ENCODE measurements at regions not wholly inside any gene's neighbourhood (a gene's known extent, or its start where the extent isn't known, plus 50 kb on each side); places are given as distances from the start of the nearest gene placed in this dataset.
"Not testable (repeated sequence)": the region's sequence is repeated elsewhere in the genome, so short reads cannot be mapped to it uniquely, and the experiment has no call there.

DNA sequence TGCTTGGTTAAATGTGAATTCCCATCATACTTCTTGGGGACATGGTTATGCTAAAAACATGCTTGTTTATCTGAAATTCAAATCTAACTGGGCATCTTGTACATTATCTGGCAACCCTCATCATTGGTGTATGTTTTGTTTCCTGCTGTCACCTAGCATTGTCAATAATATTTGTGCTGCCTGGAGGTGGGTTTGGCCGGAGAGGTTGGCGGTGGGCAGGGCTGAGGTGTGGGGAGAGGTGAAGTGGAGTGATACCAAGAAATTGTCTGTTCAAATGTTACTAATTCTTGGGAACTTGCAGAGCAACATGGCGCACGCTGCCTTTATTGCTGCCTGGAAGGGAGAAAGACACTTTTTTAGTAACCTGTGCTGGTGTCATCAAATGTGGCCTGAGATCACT lies 280.5 kb downstream of the VRK1 start:
- no peak for DNase-seq

DNA sequence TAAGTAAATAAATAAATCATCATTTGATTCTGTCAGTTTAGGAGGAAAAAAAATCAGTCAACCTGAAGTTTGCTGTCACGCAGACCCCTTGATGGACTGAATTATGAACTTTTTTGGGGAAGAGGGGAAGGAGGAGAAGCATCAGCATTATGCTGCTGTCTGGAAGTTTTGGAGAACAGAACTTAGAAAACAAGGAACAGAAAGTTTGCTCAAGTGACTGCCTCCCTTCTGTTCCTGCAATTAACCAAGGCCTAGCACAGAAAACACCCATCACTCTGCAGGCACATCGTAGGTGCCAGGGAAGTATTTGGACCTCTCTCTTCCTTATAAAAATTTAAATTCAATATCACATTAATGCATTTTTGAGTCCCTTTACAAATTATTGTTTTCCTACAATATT lies 283.8 kb downstream of the VRK1 start:
- DNase-seq = no peak

DNA sequence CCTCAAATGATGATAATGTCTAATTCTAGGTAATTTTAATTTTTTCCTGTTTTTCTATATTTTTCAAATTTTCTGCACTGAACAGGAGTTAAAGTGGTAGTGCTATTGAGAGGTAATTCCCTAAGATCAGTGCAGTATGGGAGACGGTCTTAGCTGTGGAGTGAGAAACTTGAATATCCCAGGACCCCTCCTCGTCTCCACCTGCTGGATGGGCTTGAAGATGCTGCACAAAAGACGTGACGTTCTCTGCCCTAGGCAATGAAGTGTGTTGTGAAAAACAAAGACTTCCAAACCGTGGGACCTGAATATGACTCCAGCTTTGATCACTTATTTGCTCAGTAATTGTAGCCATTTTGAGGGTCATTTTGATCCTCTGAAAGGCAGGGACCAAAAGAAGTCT lies 298.1 kb downstream of the VRK1 start:
- no peak for DNase-seq

DNA sequence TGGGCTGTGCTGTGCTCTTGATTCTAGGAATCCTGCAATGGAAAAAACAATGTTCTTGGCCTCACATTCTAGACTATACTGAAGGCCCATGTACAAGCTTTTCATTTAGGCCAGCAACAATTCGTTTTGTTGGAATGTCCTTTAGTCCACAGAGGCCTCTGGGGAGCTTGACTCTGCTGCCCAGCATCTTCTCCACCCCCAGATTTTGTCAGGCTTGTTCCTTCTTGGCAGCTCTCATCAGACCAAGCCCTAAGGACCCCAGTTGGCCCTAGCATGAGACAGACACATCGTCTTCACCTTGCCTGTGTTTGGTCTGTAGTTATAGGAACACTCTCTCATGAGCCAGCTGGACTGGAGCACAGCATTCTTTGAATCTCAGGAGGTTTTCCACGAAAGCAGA lies 300.1 kb downstream of the VRK1 start:
- no peak for DNase-seq

DNA sequence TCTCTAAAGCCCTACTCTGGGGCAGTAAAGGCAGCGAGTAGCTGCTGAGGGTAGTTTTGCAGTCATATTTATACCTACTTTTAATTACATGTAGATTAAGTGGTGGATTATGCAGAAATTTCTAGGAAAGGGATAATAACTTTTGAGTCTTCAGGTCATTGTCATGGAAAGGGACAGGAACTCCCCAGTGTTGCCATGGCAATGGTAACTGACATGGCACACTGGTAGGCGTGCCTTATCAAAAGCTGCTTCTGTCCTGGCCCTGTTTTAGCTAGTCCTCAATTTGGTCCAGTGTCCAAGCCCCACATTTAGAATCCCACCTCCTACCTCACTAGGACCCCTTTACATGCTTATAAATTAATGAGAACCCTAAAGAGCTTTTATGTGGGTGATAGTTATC lies 303.1 kb downstream of the VRK1 start:
- no peak for DNase-seq

DNA sequence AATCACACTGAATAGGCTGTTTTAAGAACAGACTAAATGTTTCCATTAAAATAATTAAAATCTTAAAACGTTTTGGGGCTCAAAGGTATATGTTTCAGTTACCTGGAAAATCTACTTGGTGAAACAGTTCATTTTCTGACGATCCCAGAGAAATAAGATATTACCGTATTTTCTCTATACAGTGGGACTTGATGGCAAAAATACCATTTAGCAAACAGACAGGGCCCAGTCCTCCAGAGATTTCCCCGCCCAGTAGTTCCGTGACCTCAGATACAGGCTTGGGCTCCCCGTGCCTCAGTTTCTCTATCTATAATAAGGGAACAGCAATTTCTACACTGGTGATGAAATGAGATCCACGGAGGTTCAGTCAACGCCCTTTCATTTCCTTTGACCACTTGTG lies 304.4 kb downstream of the VRK1 start:
- no peak for DNase-seq

DNA sequence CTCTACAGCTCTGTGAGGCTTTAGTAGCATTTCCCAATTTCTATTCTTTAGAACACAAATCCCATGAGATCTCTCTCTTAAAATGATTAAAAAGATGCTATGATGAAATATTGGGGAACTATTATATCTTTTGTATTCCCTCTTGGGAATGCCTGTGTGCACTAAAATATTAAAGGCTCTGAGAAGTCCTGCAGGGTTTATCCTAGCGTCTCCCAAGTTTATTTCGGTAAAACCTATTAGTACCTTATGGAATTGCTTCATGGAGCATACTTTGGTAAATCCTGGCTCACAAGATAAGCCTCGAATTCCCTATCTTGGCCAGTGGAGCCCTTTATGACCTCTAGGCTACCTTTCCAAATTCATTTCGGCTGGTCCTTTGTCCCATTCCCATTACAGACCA lies 306.8 kb downstream of the VRK1 start:
- DNase-seq = no peak

DNA sequence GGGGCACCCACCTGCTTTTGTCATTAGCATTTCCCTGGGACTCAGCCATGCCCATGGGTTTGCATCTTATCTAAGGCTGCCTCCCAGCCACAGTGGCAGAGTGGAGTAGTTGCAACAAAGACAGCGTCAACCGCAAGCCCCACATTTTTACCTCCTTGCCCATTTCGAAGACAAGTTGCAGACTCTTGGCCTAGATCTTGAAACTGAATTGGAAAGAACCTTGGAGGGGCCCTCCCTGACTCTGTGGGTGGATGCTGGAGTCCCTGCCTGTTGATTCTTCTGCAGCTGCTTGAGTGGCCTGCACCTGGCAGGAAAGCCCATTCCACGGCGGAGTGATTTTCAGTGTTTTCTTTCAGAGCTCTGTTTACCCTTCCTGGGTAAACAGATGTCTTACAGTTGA lies 309.0 kb downstream of the VRK1 start:
- DNase-seq = no peak

DNA sequence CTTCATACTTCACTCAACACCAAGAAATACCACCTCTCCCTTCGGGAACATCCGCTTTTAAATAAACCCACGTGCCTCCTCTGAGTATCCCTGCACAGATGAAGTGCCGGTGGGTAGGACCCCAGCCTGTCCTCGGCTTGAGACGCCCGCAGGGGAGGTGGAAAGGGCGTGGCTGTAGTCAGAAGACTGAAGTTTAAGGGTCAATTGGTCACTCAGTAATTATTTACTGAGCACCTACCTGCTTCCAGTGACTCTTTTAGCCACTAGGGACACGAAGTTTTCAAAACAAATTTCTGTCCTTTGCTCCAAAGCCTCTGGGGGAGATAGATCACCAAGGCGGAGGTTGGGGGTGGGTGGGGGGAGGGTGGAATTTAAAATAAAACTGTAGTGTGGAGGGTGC lies 309.4 kb downstream of the VRK1 start:
- DNase-seq = no peak

DNA sequence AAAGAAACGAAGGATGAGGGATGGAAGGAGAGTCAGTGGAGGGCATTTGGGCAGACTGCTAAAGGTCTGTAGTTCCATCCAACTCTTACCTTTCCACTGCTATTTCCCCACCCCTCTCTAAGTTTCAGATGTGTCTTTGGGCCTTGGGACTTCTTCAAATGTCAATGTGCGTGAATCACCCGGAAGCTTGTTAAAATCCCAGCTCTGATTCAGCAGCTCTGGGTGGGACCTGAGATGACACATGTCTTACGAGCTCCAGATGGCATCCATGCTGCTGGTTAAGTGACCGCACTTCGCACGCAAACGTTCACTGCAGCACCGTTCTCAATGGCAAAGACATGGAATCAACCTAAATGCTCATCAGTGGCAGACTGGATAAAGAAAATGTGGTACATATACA lies 309.9 kb downstream of the VRK1 start:
- DNase-seq = no peak

DNA sequence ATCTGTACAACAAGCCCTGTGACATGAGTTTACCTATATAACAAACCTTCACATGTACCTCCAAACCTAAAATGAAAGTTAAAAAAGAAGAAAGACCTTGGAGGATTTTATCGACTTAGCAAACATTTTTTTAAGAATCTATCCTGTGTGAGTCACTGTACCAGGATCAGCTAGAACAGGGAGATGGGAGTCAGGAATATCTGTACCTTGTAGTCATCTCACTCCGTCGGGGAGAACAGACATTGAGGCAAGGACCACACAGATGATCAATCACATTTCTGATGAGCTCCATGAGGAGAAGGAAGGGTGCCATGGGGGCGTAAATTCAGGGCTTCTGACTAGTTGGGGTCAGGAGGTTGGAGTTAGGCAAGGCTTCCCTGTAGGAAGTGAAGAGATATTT lies 310.6 kb downstream of the VRK1 start:
- no peak for DNase-seq

DNA sequence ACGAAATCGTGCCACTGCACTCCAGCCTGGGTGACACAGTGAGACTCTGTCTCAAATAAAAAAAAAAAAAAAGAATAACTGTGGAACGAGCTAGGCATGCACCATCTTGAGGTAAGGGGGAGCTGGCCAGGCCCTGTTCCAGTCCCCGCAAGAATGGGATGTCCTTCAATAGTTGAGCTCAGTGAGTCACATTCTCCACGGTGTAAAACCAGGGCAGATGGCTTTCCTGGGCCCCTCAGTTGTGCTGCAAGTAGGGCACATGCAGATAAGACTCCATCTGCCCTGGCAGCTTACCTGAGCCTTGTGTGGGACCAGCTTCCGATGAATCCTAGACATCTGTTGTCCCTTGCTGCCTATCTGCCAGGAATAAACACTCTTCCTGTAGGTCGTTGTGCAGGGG lies 312.1 kb downstream of the VRK1 start:
- no peak for DNase-seq

DNA sequence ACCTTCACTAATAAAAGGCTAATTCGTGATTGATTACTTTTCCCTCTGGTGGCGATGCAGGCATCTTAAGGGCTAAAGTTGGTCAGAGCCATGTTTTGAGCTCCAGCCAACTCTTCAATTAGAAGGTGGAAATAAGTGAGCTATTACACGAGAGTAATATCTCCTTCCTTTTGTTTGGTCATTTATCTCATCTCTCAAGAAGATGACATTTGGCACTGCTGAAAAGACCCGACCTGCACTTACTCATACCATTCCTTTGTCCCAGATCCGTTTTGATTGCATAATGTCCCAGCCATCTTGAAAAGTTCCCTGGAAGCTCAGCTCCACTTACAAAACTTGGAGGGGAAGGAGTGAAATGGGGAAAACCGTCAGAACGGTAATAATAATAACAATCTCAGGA lies 316.2 kb downstream of the VRK1 start:
- DNase-seq = no peak

DNA sequence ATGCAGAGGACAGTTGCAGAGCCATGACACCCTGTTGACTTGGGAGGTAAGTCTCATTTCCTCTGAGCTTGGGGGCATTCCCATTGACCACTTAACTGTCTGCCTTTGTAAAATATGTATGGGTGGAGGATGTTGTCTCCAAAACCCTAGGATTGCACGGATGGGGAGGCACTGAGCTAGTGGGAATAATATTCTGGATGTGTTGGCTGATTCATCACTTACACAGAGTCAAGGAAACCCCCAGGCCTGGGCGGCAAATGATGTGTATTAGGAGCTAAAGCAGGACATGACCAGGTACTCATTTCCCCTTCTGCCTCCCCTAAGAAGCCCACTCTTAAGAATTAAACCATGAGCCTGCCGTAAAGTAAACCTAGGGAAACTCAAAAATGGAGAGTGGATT lies 319.4 kb downstream of the VRK1 start:
- DNase-seq = no peak

DNA sequence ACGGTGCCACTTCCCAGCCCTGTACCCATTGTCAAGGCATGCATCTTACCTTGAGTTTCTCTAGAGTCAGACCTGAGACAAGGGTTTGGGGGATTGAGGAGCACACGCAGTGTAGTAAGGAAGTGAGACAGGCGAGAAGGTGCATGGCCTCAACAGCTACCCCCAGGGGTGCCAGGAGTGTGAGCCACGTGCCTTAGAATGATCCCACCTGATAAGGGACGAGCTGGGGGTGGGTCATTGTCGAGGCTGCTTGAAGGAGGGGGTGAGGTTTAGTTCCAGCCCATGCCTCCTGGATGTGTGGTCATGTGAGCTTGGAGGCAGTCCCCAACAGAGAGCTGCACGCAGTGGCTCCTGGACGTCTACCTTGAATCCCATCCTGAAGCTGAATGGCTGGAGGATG lies 320.5 kb downstream of the VRK1 start:
- no peak for DNase-seq

DNA sequence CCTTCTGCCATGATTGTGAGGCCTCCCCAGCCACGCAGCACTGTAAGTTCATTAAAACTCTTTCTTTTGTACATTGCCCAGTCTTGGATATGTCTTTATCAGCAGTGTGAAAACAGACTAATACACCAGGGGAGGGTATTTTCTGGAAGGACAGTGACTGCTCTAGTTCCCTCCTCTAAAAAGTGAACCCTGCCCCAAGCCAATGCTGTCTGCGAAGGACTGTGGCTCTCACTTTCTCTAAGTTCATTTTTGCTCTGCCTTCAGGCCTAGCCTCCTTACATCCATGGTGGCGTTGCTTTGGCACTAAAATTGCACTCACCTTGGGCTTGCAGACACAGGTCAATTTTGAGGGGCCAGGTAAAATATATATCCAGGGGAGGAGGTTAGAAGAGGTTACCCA lies 323.0 kb downstream of the VRK1 start:
- no peak for DNase-seq

DNA sequence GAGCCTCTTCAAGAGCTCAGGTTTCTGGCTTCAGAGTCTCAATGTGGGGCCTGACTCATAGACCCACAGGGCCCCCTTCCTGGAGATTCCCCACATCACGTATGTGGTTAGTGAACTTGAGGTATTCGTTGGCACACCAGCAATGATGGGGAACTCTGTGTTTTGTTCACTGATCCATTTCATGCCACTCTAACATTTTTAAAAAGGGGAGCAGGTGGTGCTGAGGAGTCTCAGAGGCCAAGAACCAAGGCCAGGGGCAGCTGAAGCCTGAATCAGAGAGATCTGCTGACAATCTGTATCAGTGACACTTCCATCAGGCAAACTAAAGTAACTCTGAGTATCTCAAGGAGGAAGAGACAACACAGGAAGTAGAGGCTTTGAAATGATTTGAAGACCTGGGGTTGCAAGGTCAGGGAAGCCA lies 323.4 kb downstream of the VRK1 start:
- no peak for DNase-seq

DNA sequence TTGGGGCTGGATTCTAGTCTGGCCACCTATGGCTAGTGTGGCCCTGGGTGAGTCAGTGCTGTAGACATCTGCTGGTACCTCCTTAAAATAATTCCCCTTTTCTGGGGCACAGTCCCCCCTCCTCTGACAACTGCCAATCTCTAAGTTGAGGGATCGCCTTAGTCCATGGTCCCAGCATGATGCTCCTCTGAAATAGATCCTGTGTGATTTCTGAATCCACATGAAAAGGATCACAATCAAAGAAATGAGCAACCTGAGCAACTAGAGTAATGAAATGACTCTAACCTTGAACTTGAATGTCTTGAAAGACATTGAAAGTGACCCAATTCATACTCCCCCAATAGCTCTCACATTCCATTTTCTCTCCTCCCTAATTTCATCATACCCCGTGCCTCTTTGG lies 332.5 kb downstream of the VRK1 start:
- DNase-seq = no peak

DNA sequence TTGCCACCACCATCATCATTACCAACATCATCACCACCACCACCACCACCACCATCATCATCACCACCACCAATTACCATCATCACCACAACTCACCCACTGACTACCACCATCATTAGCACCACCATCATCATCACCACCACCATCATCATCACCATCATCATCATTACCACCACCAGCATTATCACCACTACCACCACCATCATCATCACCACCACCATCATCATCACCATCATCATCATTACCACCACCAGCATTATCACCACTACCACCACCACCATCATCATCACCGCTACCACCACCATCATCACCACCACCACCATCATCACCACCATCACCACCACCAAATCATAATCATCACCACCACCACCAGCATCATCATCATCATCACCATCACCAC lies 338.7 kb downstream of the VRK1 start:
- not testable (repeated sequence) for DNase-seq

DNA sequence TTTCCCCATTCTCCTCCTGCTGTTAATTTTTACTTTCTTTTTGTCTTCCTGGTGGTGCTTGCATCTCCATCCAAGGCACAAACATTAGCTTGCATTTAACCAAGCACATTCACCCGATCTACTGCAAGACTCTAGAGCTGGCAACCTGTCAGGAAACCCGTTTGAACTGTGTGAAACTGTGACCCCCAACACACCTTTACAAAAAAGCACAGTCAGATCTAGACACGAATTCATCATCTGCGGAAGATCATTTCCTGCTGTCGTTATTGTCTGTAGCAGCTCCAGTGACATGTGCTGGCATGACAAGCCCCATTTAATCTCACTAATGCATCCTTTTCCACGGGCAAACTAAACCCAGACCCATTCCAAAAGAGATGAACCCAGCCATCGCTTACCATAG lies 340.5 kb downstream of the VRK1 start:
- DNase-seq = no peak

DNA sequence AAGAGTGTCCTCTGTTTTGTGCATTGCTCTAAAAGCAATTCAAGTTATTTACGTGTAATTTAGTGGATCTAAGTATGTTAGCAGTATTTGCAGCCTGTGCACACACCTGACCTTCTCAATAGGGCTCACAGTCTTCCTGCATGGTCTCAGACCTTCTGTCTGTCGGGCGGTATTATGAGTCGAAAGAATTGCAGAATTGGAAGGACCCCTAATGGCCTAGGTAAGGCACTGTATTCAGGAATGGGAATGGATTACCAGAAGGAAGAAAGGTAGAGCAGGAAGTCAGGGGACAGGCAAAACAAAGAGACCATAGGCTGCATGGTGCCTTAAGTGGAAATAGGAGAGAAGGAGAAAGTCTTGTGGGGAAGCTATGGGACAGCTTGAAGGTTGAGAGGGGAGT lies 341.6 kb downstream of the VRK1 start:
- DNase-seq = no peak

DNA sequence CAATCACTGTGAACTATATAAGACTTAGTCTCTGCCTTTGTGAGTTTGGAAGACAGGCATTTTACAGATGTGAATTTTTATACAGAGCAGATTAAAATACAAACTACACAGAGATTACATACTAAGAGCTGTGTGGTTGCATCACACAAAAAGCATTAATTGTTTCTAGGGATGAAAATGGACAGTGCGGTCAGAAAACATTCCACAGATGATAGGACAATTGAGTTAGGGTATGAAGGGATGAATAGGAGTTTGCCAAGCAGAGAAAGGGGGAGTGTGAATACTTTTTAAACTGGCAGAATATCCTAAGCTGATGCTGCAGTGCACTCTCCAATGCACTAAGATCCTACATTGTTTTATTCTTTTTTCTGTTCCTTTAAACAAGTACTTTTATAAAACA lies 345.8 kb downstream of the VRK1 start:
- DNase-seq = no peak

DNA sequence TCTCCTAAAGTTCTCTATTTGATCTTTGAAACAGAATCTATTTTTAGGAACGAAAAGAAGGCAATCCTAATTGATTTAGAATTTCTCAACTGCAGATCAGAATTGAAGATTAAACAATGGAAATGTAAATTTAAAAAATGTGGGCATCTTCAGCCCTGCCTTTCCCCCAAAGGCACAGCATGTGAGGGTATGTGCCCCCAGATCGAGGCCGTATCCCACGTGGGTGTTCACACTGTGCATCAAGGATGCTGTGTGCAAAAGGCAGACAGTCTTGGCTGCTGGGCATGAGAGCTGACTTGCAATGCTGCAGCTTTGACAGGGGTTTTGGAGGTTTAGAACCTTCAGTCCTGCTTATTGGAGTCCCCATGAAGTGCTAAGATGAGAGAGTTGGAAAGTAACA lies 346.3 kb downstream of the VRK1 start:
- DNase-seq = no peak

DNA sequence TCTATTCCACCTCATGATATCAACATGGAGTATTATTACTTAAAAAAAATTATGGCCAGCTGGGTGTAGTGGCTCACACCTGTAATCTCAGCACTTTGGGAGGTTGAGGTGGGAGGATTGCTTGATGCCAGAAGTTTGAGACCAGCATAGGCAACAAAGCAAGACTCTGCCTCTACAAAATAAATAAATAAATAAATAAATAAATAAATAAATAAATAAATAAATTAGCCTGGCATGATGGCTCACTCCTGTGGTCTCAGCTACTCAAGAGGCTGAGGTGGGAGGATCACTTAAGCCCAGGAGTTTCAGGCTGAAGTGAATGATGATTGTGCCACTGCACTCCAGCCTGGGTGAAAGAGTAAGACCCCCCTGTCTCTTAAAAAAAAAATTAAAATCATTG lies 350.8 kb downstream of the VRK1 start:
- DNase-seq = not testable (repeated sequence)

DNA sequence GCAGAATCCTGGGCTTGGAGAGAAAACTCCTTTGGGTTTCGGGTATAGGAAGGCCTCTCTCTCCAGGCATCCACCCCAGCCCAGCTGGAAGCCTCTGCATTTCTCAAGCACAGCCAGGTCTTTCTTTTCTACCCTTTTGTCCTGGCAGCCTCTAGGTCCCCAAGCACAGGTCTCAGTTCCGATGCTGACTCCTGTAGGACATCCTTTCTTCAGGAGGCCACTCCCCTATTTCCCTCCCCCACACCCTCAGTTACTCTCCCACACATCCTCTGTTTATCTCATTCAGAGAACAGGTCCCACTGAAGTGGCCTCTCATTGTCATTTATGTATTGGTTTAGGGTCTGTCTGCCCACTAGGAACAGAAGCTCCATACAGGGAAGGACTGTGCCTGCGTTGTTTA lies 352.6 kb downstream of the VRK1 start:
- no peak for DNase-seq

DNA sequence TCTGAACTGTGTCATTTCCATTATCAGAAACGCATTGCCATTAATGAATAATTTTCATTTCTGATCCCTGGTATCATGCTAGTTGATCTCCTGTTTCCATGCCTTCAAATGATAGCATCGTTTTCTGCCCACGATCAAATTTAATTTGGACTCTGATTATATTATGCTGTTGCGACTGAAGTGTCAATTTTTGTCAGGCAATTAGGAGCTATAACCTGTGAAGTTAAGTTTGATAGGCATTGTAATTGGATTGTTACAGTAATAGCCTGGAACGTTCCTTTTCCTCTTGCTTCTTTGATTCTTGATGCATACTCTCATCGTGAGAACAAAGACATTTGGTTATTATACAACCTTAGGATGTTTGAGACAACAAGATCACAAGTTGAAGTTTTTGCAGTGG lies 356.3 kb downstream of the VRK1 start:
- DNase-seq = no peak

DNA sequence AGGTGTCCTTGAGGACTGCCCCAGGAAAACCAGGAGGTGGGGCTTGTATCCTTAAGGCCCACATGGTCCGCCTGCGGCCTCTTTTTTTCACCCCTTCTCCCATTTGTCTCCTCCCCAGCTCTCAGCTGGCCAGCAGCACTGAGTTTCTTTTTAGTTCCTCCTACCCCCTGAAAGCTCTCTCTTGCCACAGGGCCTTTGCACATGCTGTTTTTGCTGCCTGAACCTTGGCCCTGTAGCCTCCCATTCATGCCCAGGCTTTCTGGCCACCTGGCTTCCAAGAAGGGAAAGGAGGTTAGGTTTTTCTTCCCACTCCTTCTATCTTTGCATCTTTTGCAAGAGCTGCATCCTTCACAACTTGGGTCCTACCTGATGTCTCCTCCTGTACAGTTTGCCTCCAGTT lies 358.1 kb downstream of the VRK1 start:
- no peak for DNase-seq
